Keratinocyte (primary cell): ENCODE measurements at regions not wholly inside any gene's neighbourhood (a gene's known extent, or its start where the extent isn't known, plus 50 kb on each side); places are given as distances from the start of the nearest gene placed in this dataset.

Experiments used
- DNase-seq: peaks from one replicate; pipeline ENCODE4 v3.0.0-alpha.2; 2011; ENCODE audit warnings: low read depth, missing footprints, low spot score
- FAIRE-seq: peaks from 2 replicates; lab custom pipeline; 2011; peaks lifted over from hg19 to GRCh38; lab: Jason Lieb, UNC
- H2AFZ ChIP-seq: 2 replicates; pipeline ENCODE4 v1.6.0; 2012; ENCODE audit warnings: low read length, control low read depth, inconsistent platforms; ENCODE audit not compliant: control insufficient read depth
- H3K27ac ChIP-seq: 2 replicates; pipeline ENCODE4 v1.5.1; 2011; ENCODE audit warnings: low read length; ENCODE audit not compliant: control insufficient read depth, insufficient read depth
- H3K27me3 ChIP-seq: 3 replicates; pipeline ENCODE4 v1.6.0; 2011; ENCODE audit warnings: low read length; ENCODE audit not compliant: control insufficient read depth, insufficient read depth; ENCODE audit errors: extremely low read depth
- H3K36me3 ChIP-seq, 2 experiments: 2 replicates in 1 of 2; 3 replicates in 1 of 2; pipeline ENCODE4 v1.5.1; 2011; ENCODE audit warnings: low read length in 2 of 2, mild to moderate bottlenecking in 1 of 2; ENCODE audit not compliant: control insufficient read depth in 2 of 2, insufficient read depth in 2 of 2; ENCODE audit errors: extremely low read depth in 1 of 2
- H3K4me1 ChIP-seq: 3 replicates; pipeline ENCODE4 v1.5.1; 2011; ENCODE audit warnings: low read length; ENCODE audit not compliant: control insufficient read depth, insufficient read depth; ENCODE audit errors: extremely low read depth
- H3K4me2 ChIP-seq: 3 replicates; pipeline ENCODE4 v1.6.0; 2011; ENCODE audit warnings: low read depth, low read length; ENCODE audit not compliant: control insufficient read depth, insufficient read depth; ENCODE audit errors: extremely low read depth
- H3K4me3 ChIP-seq, 3 experiments: fragments of 200-600 bp in 1 of 3; sonication (generic) in 1 of 3; 2 replicates in 2 of 3; 3 replicates in 1 of 3; pipeline ENCODE4 v1.5.1; 2011 to 2016; ENCODE audit warnings: low read length in 3 of 3, mild to moderate bottlenecking in 3 of 3, control low read depth in 2 of 3, inconsistent platforms in 1 of 3, low read depth in 1 of 3, mixed read lengths in 1 of 3, mixed run types in 1 of 3, moderate library complexity in 1 of 3; ENCODE audit not compliant: control insufficient read depth in 2 of 3, insufficient read depth in 2 of 3; ENCODE audit errors: extremely low read depth in 1 of 3
- H3K79me2 ChIP-seq: 2 replicates; pipeline ENCODE4 v1.6.0; 2012; ENCODE audit warnings: low read length; ENCODE audit not compliant: control insufficient read depth, insufficient read depth
- H3K9ac ChIP-seq: 3 replicates; pipeline ENCODE4 v1.6.0; 2011; ENCODE audit warnings: low read length; ENCODE audit not compliant: control insufficient read depth, insufficient read depth; ENCODE audit errors: extremely low read depth
- H3K9me1 ChIP-seq: 3 replicates; pipeline ENCODE4 v1.6.0; 2011; ENCODE audit warnings: low read length; ENCODE audit not compliant: control insufficient read depth, insufficient read depth; ENCODE audit errors: extremely low read depth
- H3K9me3 ChIP-seq: 2 replicates; pipeline ENCODE4 v1.5.1; 2012; ENCODE audit warnings: low read depth, low read length; ENCODE audit not compliant: control insufficient read depth
- H4K20me1 ChIP-seq: 3 replicates; pipeline ENCODE4 v1.6.0; 2011; ENCODE audit warnings: low read length; ENCODE audit not compliant: control insufficient read depth, insufficient read depth; ENCODE audit errors: extremely low read depth
- CTCF ChIP-seq, 3 experiments: IDR thresholded peaks in 1 of 3; conservative IDR thresholded peaks in 1 of 3; optimal IDR thresholded peaks in 1 of 3; 2 replicates in 2 of 3; 3 replicates in 1 of 3; pipeline versions ENCODE3 to v1.5.1; 2011; ENCODE audit warnings: low read length in 3 of 3, mild to moderate bottlenecking in 3 of 3, moderate library complexity in 2 of 3, control low read depth in 1 of 3, inconsistent platforms in 1 of 3; ENCODE audit not compliant: insufficient read depth in 2 of 3; ENCODE audit errors: extremely low read depth in 1 of 3
- EZH2 ChIP-seq: IDR thresholded peaks from one replicate; pipeline ENCODE4 v1.6.1; 2012; ENCODE audit warnings: inconsistent platforms, mild to moderate bottlenecking, low read length, moderate library complexity
- dilution Hi-C: fragments of 300-500 bp; cut with MboI; formaldehyde crosslinking; loops from one replicate; pipeline ENCODE4 v1.7.0; 2020; ENCODE audit warnings: low sequenced_read_pairs; ENCODE audit not compliant: extremely low pct_ligation_motif_present

GRCh38 chr2:138170485-138170884, 206.2 kb downstream of the HNMT start:
- Histone ChIP-seq H4K20me1 (no peaks in the 10 kb centered on the region), H3K4me2 (no peak overlapping the region), H3K36me3 (no peaks in the 10 kb centered on the region), H2AFZ (no peak overlapping the region), H3K9me1 (no peaks in the 10 kb centered on the region), H3K9ac (no peak overlapping the region), H3K4me1 (no peaks in the 10 kb centered on the region), H3K27ac (no peak overlapping the region), H3K79me2 (no peaks in the 10 kb centered on the region), H3K4me3 (no peak overlapping the region), H3K27me3 (no peaks in the 10 kb centered on the region), H3K9me3 (peaks cover 3% of the 10 kb centered on the region)
- dilution Hi-C loops: no loop called here
- FAIRE-seq (no peak), DNase-seq (no peak)
- no peak for TF ChIP-seq EZH2
- TF ChIP-seq CTCF (optimal IDR thresholded peaks at IDR 0.05 in 1 of 3, IDR thresholded peaks at IDR 0.05 in 1 of 3, conservative IDR thresholded peaks at IDR 0.05 in 1 of 3; ENCODE audit: extremely low read depth in 1 of 3, insufficient read depth in 2 of 3, low read length in 3 of 3): no peak

GRCh38 chr2:138171244-138171643, 207.0 kb downstream of the HNMT start:
- Histone ChIP-seq H3K4me2 (no peak overlapping the region), H3K4me1 (no peaks in the 10 kb centered on the region), H3K36me3 (no peaks in the 10 kb centered on the region), H3K9me3 (no peaks in the 10 kb centered on the region), H3K4me3 (no peak overlapping the region), H3K9me1 (no peaks in the 10 kb centered on the region), H2AFZ (no peak overlapping the region), H4K20me1 (no peaks in the 10 kb centered on the region), H3K27ac (no peak overlapping the region), H3K9ac (no peak overlapping the region), H3K79me2 (no peaks in the 10 kb centered on the region), H3K27me3 (no peaks in the 10 kb centered on the region)
- no peak for FAIRE-seq
- no peak for TF ChIP-seq CTCF (optimal IDR thresholded peaks at IDR 0.05 in 1 of 3, IDR thresholded peaks at IDR 0.05 in 1 of 3, conservative IDR thresholded peaks at IDR 0.05 in 1 of 3; ENCODE audit: extremely low read depth in 1 of 3, insufficient read depth in 2 of 3, low read length in 3 of 3)
- TF ChIP-seq EZH2: no peak
- no peak for DNase-seq
- dilution Hi-C loops: no loop called here
